GM23338 (cell line): ENCODE measurements at regions not wholly inside any gene's neighbourhood (a gene's known extent, or its start where the extent isn't known, plus 50 kb on each side); places are given as distances from the start of the nearest gene placed in this dataset.

Experiments
- ATAC-seq: fragments of 200-7000 bp; cut with Tn5 transposase; 3 replicates; pipeline ENCODE4 v1.9.1; 2020
- DNase-seq: peaks from one replicate; pipeline ENCODE4 v3.0.0-alpha.2; 2015; ENCODE audit warnings: low spot score
- H2AFZ ChIP-seq: fragments of 200-600 bp; sonication (generic); 2 replicates; pipeline ENCODE4 v1.8.0; 2016; ENCODE audit warnings: antibody characterized with exemption, mild to moderate bottlenecking, moderate library complexity
- H3F3A ChIP-seq: fragments of 200-600 bp; sonication (generic); replicated peaks from 2 replicates; pipeline ENCODE4 v1.8.0; 2017; ENCODE audit warnings: antibody characterized with exemption, mixed run types, low read depth
- H3K27ac ChIP-seq: fragments of 200-600 bp; sonication (generic); 2 replicates; pipeline ENCODE4 v1.6.1; 2016; ENCODE audit warnings: low read depth
- H3K27me3 ChIP-seq: fragments of 200-600 bp; sonication (generic); 2 replicates; pipeline ENCODE4 v1.8.0; 2016; ENCODE audit warnings: mild to moderate bottlenecking, mixed run types, moderate library complexity; ENCODE audit not compliant: insufficient read depth
- H3K36me3 ChIP-seq: fragments of 200-600 bp; sonication (generic); 2 replicates; pipeline ENCODE4 v1.8.0; 2016; ENCODE audit warnings: mild to moderate bottlenecking; ENCODE audit not compliant: insufficient read depth
- H3K4me1 ChIP-seq: fragments of 200-600 bp; sonication (generic); 2 replicates; pipeline ENCODE4 v1.8.0; 2016; ENCODE audit warnings: mild to moderate bottlenecking, moderate library complexity; ENCODE audit not compliant: insufficient read depth
- H3K4me2 ChIP-seq: fragments of 200-600 bp; sonication (generic); 2 replicates; pipeline ENCODE4 v1.7.1; 2017; ENCODE audit warnings: mixed run types
- H3K4me3 ChIP-seq: fragments of 200-600 bp; sonication (generic); 2 replicates; pipeline ENCODE4 v1.6.1; 2016; ENCODE audit warnings: mixed run types
- H3K79me2 ChIP-seq: fragments of 200-600 bp; sonication (generic); replicated peaks from 2 replicates; pipeline ENCODE4 v1.8.0; 2017; ENCODE audit warnings: mild to moderate bottlenecking; ENCODE audit not compliant: insufficient read depth
- H3K9me2 ChIP-seq: fragments of 200-600 bp; sonication (generic); 2 replicates; pipeline ENCODE4 v1.8.0; 2017; ENCODE audit not compliant: insufficient read depth
- H4K20me1 ChIP-seq: fragments of 200-600 bp; sonication (generic); replicated peaks from 2 replicates; pipeline ENCODE4 v1.8.0; 2017; ENCODE audit warnings: mild to moderate bottlenecking; ENCODE audit not compliant: insufficient read depth
- H3K27ac Mint-ChIP-seq: 2 replicates; pipeline ENCODE4 v1.8.0; 2020; ENCODE audit warnings: inconsistent platforms, mild to moderate bottlenecking, moderate library complexity, mixed read lengths
- H3K27me3 Mint-ChIP-seq: 3 replicates; pipeline ENCODE4 v1.8.0; 2022; ENCODE audit warnings: low read depth, mild to moderate bottlenecking, moderate library complexity, mixed read lengths, inconsistent platforms; ENCODE audit not compliant: insufficient read depth, poor library complexity
- H3K36me3 Mint-ChIP-seq: 3 replicates; pipeline ENCODE4 v1.8.0; 2021; ENCODE audit warnings: low read depth, mild to moderate bottlenecking, inconsistent platforms, moderate library complexity, mixed read lengths
- H3K4me1 Mint-ChIP-seq: 3 replicates; pipeline ENCODE4 v1.8.0; 2020; ENCODE audit warnings: mild to moderate bottlenecking, inconsistent platforms, mixed read lengths
- H3K4me3 Mint-ChIP-seq: 3 replicates; pipeline ENCODE4 v1.8.0; 2021; ENCODE audit warnings: moderate library complexity, mild to moderate bottlenecking, inconsistent platforms, mixed read lengths
- H3K9me3 Mint-ChIP-seq: 3 replicates; pipeline ENCODE4 v1.8.0; 2020; ENCODE audit warnings: moderate library complexity, mild to moderate bottlenecking, inconsistent platforms, mixed read lengths
- CREB1 ChIP-seq: fragments of 250-450 bp; sonication (Bioruptor Pico); IDR thresholded peaks from 2 replicates; pipeline ENCODE4 v1.5.0; 2020; ENCODE audit warnings: low read depth, mild to moderate bottlenecking, moderate library complexity
- CTCF ChIP-seq, 2 experiments: fragments of 200-600 bp in 1 of 2; sonication (generic) in 1 of 2; conservative IDR thresholded peaks; 2 replicates each; pipeline versions ENCODE4 v1.5.1 to v1.6.1; 2016 to 2017; ENCODE audit warnings: antibody characterized with exemption in 2 of 2, low read depth in 2 of 2, mild to moderate bottlenecking in 2 of 2, moderate library complexity in 1 of 2
- ETS1 ChIP-seq: IDR thresholded peaks from 2 replicates; pipeline ENCODE4 v1.6.1; 2016; ENCODE audit warnings: antibody characterized with exemption
- EZH2 ChIP-seq: fragments of 200-600 bp; sonication (generic); IDR thresholded peaks from one replicate; pipeline ENCODE4 v1.8.0; 2017; ENCODE audit warnings: antibody characterized with exemption, mild to moderate bottlenecking, low read depth; ENCODE audit not compliant: unreplicated experiment
- EZH2phosphoT487 ChIP-seq: fragments of 200-600 bp; sonication (generic); IDR thresholded peaks from one replicate; pipeline ENCODE4 v1.8.1; 2018; ENCODE audit warnings: antibody characterized with exemption; ENCODE audit not compliant: unreplicated experiment
- JUNB ChIP-seq: IDR thresholded peaks from one replicate; pipeline ENCODE4 v1.6.1; 2016; ENCODE audit warnings: antibody characterized with exemption; ENCODE audit not compliant: unreplicated experiment
- NANOG ChIP-seq: IDR thresholded peaks from 2 replicates; pipeline ENCODE4 v1.6.1; 2016; ENCODE audit warnings: antibody characterized with exemption, borderline replicate concordance
- POLR2AphosphoS5 ChIP-seq: IDR thresholded peaks from 2 replicates; pipeline ENCODE4 v1.6.1; 2016; ENCODE audit warnings: antibody characterized with exemption, low read depth
- REST ChIP-seq: IDR thresholded peaks from one replicate; pipeline ENCODE4 v1.6.1; 2018; ENCODE audit warnings: antibody characterized with exemption; ENCODE audit not compliant: unreplicated experiment
- STAT1 ChIP-seq: IDR thresholded peaks from one replicate; pipeline ENCODE4 v1.6.1; 2016; ENCODE audit warnings: antibody characterized with exemption; ENCODE audit not compliant: unreplicated experiment
- ZNF114 ChIP-seq: fragments of 250-450 bp; sonication (Bioruptor Pico); IDR thresholded peaks from 2 replicates; pipeline ENCODE4 v1.5.0; 2020; ENCODE audit warnings: mild to moderate bottlenecking, moderate library complexity
- ZNF331 ChIP-seq: fragments of 250-450 bp; sonication (Bioruptor Pico); IDR thresholded peaks from 2 replicates; pipeline ENCODE4 v1.5.0; 2020; ENCODE audit warnings: low read depth, mild to moderate bottlenecking, moderate library complexity
- ZNF462 ChIP-seq: fragments of 250-450 bp; sonication (Bioruptor Pico); IDR thresholded peaks from 2 replicates; pipeline ENCODE4 v1.5.0; 2020; ENCODE audit warnings: mild to moderate bottlenecking, moderate library complexity

DNA sequence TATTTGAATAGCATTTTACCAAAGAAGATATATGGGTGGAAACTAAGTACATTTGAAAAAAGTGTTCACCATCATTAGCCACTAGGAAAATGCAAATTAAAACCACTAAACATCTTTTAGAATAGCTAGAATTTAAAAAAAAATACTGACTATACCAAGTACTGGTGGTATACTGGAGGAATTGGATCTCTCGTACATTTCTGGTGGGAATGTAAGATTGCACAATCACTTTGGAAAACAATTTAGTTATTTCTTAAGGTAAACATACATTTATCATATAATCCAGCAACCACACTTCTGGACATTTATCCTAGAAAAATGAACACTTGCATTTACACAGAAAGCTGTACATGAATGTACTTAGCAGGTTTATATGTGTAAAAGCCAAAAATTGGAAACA is 303.5 kb downstream of the MID1IP1 start:
- no peak for ATAC-seq
- Histone ChIP-seq H3K79me2 (no peaks in the 10 kb centered on the region), H3K36me3 (no peaks in the 10 kb centered on the region), H3F3A (no peaks in the 10 kb centered on the region), H4K20me1 (no peaks in the 10 kb centered on the region), H3K27ac (no peak overlapping the region), H2AFZ (no peak overlapping the region), H3K4me3 (no peak overlapping the region), H3K9me2 (no peaks in the 10 kb centered on the region), H3K4me1 (no peaks in the 10 kb centered on the region), H3K27me3 (no peaks in the 10 kb centered on the region), H3K4me2 (no peak overlapping the region)
- TF ChIP-seq JUNB: no peak
- no peak for TF ChIP-seq ZNF114 (CRISPR knock-in tag)
- TF ChIP-seq STAT1: no peak
- no peak for TF ChIP-seq ETS1
- TF ChIP-seq POLR2AphosphoS5: no peak
- no peak for TF ChIP-seq EZH2phosphoT487
- TF ChIP-seq REST: no peak
- no peak for TF ChIP-seq CTCF (conservative IDR thresholded peaks at IDR 0.05; ENCODE audit: low read depth in 2 of 2)
- no peak for TF ChIP-seq CREB1 (CRISPR knock-in tag)
- no peak for TF ChIP-seq NANOG
- no peak for TF ChIP-seq ZNF331
- no peak for TF ChIP-seq ZNF462 (CRISPR knock-in tag)
- TF ChIP-seq EZH2: no peak
- Mint-ChIP-seq H3K9me3 (no peaks in the 10 kb centered on the region), H3K4me3 (no peak overlapping the region), H3K27ac (no peak overlapping the region), H3K27me3 (no peaks in the 10 kb centered on the region), H3K36me3 (no peaks in the 10 kb centered on the region), H3K4me1 (no peaks in the 10 kb centered on the region)
- DNase-seq: no peak
